COLO668 (cell line): ENCODE measurements at regions not wholly inside any gene's neighbourhood (a gene's known extent, or its start where the extent isn't known, plus 50 kb on each side); places are given as distances from the start of the nearest gene placed in this dataset.
A peak's percentile ranks its signal among the peaks of the same experiment; 100 is the strongest.

ENCODE experiments used
- DNase-seq: peaks from one replicate; lab custom pipeline; 2025; ENCODE audit not compliant: unreplicated experiment; lab: John Stamatoyannopoulos, UW

- no peak for DNase-seq
Measured at GRCh38 chr3:56985878-56986277, 74.6 kb upstream of the SPATA12 start.

GRCh38 chr3:56985460-56985859, 75.0 kb upstream of the SPATA12 start:
- no peak for DNase-seq

DNA sequence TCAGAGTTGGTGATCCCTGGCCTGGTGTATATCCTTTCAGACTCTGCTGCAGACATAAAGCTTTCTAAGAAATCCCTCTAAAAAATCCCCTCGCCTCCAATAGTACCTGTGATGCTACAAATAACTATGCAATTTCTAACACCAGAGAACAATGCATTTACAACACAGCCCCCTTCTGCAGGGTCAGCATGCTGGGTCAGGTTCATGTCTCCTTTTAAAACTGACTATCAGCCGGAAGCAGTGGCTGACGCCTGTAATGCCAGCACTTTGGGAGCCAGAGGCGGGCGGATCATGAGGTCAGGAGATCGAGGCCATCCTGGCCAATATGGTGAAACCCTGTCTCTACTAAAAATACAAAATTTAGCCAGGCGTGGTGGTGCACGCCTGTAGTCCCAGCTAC, 77.0 kb upstream of the SPATA12 start:
- no peak for DNase-seq

DNA sequence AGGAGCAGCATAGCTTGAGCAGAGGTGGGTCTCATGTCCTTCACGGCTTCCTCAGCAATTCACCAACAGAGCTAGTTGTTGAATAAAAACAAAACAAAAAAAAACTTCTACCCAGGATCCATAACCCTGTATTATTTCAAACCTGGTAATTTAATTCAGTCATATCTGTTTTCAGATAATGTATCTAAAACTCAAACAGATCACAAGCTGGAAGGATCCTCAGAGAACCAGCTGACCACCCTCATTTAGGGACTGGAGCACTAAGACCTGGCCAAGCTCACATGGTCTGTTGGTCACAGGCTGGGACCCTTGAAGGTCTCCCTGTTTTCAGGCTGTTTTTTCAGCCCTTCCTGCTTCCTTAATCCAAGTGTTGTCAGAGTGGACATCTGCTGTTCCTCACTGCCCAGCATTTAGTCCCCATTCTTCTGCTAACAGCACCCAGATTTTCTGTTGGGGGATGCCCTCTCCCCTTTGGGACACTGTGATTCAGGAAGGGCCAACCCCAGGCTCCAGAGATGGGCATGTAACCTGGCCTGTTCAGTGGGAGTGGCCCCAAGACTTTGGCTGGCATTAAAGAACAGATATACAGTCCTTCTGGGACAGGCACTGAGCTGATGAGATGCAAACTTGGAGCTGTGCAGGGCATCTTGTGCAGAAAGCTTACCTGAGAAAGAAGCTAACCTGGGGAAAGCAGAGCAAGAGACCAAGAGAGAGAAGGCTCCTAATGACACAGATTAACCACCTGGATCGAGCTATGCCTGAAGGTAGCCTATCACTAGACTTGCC, 78.8 kb upstream of the SPATA12 start:
- DNase-seq: no peak

- no peak for DNase-seq
Measured at GRCh38 chr3:56980798-56981390, 79.6 kb upstream of the SPATA12 start.

DNA sequence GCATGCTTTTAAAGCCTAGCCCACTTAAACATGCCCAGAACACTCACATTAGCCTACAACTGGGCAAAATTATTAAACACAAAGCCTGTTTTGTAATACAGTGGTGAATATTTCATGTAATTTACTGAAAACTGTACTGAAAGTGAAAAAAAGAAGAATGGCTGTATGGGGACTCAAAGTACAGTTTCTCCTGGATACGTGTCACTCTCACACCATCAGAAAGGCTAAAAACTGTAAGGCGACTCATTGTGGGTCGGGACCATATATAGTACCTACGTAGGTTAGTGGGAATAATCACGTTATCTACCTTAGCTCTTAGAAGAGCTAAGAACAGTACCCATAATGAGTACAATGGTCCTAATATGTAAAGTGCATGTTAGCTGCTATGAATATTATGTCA, 80.2 kb upstream of the SPATA12 start:
- DNase-seq: no peak

- DNase-seq: no peak
Measured at GRCh38 chr3:56979791-56980190, 80.7 kb upstream of the SPATA12 start.

DNA sequence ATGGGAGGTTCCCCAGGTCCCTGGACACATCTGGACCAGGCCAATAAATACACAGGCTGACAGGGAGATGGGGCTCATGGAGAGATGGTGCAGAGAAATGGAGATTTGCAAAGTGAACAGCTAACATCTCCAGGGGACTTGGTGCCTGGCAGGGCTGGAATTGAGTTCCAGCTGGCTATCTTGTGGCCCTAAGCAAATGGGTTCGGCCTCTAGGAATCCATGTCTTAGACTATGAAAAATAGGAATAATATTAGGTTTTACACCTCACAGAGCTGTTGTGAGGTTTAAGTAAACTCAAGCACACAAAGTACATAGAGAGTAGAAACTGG, 82.9 kb upstream of the SPATA12 start:
- no peak for DNase-seq

- DNase-seq: peak; percentile 66
Measured at GRCh38 chr3:56976651-56977560, 83.6 kb upstream of the SPATA12 start.

DNA sequence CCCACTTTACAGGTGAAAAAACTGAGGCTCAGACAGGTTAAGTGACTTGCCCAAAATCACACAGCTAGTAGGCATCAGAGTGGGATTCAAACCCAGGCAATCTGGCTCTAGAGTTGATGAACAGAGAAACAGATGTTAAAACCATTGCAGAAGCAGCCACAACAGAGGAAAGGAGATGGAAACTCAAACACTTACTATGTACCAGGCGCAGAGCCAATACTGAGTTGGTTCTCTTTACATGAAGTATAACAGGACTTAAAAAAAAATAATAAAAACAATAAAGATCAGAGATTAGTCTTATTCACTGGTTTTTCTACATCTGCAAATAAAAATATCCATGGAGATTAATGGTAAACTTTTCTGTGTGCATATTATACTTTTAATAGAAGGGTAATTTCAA, 84.9 kb upstream of the SPATA12 start:
- no peak for DNase-seq

DNA sequence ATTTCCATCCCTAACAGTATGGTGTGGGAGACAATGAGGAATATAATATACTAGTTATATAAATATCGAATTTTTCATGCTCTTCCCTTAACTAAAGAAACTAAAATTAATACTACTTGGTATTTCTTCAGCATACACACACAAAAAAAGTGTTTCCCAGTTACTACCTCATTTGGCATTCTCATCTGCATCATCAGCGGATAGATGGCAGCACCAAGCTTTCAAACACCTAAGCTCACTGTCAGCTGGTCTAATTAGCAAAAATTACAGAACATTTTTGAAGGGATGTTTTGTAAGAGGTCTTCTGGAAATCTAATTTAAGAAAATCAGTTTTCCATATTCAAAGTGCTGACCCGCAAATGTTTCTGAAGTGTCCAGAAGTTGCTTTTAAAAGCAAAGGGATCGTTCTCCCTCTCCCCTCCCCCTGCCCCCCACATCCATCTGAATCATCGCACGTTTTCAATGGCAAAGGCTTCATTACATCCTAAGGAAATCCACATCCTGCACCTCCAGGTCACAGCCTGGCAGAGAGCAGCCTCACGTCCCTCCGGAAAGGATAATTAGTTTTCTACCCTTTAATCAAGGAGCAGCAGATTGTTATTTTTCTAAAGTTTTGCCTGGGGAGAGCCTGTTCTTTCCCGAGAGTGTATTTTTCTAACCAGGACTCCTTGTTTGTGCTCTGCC, 86.1 kb upstream of the SPATA12 start:
- no peak for DNase-seq

GRCh38 chr3:56971816-56972215, 88.6 kb upstream of the SPATA12 start:
- DNase-seq: no peak

DNA sequence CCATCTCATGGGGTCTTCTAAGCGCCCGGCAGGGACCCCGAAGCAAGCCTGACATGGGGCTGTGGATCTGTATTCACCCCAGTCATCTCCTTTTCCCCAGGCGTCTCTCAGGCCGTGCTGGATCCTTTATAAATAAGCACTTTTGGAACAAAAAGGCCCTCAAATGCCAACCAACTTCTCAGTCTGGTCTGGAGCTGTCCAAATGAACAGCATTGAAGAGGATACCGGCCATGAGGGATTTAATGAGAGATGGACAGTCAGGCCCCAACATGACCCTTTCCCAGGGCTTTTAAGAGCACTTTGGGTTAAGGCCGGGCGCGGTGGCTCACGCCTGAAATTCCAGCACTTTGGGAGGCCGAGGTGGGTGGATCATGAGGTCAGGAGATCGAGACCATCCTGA, 89.2 kb upstream of the SPATA12 start:
- no peak for DNase-seq

- DNase-seq: no peak
Measured at GRCh38 chr3:56970461-56970879, 90.0 kb upstream of the SPATA12 start.

- DNase-seq: no peak
Measured at GRCh38 chr3:56969851-56970250, 90.6 kb upstream of the SPATA12 start.

- no peak for DNase-seq
Measured at GRCh38 chr3:56966509-56966908, 94.0 kb upstream of the SPATA12 start.

DNA sequence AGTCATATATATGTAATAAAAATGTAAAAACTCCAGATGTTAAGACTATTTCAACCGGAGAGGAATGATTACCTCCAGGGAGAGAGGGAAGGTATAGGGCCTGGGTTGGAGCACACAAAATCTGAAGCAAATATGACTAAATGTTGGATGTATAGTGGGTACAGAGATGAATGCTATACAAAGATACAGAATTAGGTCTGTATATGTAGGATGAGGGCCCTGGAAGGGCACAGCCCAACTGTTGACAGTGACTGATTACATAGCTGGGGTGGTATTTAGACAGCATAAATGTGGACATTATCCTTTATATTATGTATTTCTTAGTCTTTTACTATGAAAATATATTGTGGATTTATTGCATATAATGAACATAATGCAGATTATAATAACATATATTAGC, 94.4 kb upstream of the SPATA12 start:
- DNase-seq: no peak

- no peak for DNase-seq
Measured at GRCh38 chr3:56962922-56963321, 97.5 kb upstream of the SPATA12 start.

DNA sequence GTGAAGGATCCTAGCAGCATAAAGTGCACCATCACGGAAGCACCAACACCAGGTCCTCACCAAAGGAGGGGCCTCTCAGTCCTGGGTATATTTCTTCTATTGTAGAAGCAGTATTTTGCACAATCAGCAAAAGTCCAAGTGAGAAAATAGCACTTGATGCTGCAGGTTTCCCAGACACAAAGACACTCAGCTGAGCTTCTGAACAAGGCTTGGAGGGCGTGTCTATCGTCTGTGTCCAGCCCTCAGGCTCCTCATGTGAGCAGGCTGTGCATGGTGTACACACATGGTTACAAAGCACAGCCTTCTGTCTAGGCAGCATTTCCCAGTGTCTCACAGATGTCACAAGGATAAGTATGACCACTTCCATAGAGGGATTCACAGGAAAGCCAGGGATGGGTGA, 98.3 kb upstream of the SPATA12 start:
- no peak for DNase-seq

DNA sequence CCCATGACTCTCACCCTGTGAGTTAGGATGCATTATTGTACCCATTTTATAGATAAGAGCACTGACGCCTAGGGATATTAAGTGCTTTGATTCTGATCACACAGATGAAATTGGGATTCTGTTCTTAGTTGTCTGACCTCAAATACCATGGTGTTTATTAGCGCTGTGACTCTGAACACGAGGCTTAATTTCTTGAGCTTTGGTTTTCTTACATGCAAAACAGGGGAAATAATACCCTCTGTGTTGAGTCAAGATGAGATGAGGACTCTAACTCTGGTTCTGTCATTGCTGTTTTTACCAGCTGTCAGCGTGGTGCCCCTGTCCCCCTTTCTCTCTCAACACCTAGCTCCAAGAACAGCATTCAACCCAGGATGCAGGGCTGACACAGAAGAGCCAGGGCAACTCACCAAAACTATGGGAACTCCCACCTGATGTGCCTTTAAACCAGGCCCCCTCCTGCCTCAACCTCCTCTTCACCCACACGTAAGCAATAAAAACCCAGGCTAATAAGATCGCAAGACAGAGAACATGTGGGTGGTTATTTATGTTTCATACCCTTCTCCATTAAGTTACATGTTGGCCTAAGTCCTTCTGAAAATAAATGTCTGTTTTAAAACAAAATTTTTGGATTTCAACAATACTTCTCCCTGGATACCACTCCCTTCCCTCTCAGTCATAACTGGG, 100.1 kb upstream of the SPATA12 start:
- DNase-seq: no peak

GRCh38 chr3:56958879-56959278, 101.6 kb upstream of the SPATA12 start:
- DNase-seq: no peak
